GM19035 (cell line): ENCODE measurements at regions not wholly inside any gene's neighbourhood (a gene's known extent, or its start where the extent isn't known, plus 50 kb on each side); places are given as distances from the start of the nearest gene placed in this dataset.

ENCODE experiments used
- ATAC-seq: cut with Tn5 transposase; IDR thresholded peaks from one replicate; pipeline ENCODE4 v1.9.1; 2021; ENCODE audit not compliant: unreplicated experiment

- ATAC-seq, result no peak
These were observed 124.4 kb upstream of the RAG2 start for GRCh38 chr11:36722421-36722820.

- ATAC-seq, result no peak
These were observed 121.5 kb upstream of the RAG2 start for GRCh38 chr11:36719358-36720107.

DNA sequence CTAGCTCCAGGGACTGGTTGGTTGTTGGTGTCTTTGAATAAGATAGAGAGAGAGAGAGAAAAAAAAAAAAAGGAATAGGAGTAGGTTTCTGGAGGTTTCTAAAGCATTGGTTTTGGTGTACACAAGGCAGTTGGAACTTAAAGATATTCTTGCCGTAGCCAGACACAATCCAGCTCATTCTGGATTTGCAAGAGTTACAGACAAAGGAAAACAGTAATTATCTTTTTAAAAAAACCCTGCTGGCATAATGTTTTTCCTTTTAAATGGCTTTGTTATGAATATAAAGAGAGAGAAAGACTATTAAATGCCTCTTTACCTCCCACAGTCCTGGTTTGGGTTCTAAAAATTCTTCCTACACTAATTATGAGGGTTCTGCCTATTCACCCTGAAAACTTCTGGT lies 120.4 kb upstream of the RAG2 start:
- no peak for ATAC-seq

- no peak for ATAC-seq
These were observed 115.7 kb upstream of the RAG2 start for GRCh38 chr11:36713715-36714114.

- no peak for ATAC-seq
These were observed 113.2 kb upstream of the RAG2 start for GRCh38 chr11:36711104-36711825.
